Omental fat pad (tissue), 3 donors: ENCODE measurements at regions not wholly inside any gene's neighbourhood (a gene's known extent, or its start where the extent isn't known, plus 50 kb on each side); places are given as distances from the start of the nearest gene placed in this dataset.
A peak's percentile ranks its signal among the peaks of the same experiment; 100 is the strongest.

Experiments used
- ATAC-seq: fragments of 150-250 bp; one replicate; pipeline ENCODE4 v1.9.1; 2016; ENCODE audit warnings: mild to moderate bottlenecking, moderate library complexity; ENCODE audit not compliant: low FRiP score
- DNase-seq: peaks from one replicate; pipeline ENCODE4 v3.0.0-alpha.2; 2019; ENCODE audit warnings: low spot score
- TF ChIP-seq, protein P1 (sequence below), 3 donors: fragments of 450-650 bp; IDR thresholded peaks; one replicate each; pipeline ENCODE4 v1.5.1; 2016 to 2017; ENCODE audit warnings: antibody characterized with exemption in 3 of 3, mild to moderate bottlenecking in 3 of 3, moderate library complexity in 2 of 3

- no peak for ATAC-seq
Observed at GRCh38 chr6:87820343-87820984, 118.4 kb upstream of the AKIRIN2 start.

GRCh38 chr6:87817183-87817582 lies 115.2 kb upstream of the AKIRIN2 start:
- TF ChIP-seq, protein P1, sequence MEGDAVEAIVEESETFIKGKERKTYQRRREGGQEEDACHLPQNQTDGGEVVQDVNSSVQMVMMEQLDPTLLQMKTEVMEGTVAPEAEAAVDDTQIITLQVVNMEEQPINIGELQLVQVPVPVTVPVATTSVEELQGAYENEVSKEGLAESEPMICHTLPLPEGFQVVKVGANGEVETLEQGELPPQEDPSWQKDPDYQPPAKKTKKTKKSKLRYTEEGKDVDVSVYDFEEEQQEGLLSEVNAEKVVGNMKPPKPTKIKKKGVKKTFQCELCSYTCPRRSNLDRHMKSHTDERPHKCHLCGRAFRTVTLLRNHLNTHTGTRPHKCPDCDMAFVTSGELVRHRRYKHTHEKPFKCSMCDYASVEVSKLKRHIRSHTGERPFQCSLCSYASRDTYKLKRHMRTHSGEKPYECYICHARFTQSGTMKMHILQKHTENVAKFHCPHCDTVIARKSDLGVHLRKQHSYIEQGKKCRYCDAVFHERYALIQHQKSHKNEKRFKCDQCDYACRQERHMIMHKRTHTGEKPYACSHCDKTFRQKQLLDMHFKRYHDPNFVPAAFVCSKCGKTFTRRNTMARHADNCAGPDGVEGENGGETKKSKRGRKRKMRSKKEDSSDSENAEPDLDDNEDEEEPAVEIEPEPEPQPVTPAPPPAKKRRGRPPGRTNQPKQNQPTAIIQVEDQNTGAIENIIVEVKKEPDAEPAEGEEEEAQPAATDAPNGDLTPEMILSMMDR (IDR thresholded peaks at IDR 0.05) = no peak
- ATAC-seq (no peak), DNase-seq (no peak)

More at GRCh38 chr6:87820343-87820984, 118.4 kb upstream of the AKIRIN2 start:
- DNase-seq = no peak
- TF ChIP-seq, protein P1 (IDR thresholded peaks at IDR 0.05) = no peak

DNA sequence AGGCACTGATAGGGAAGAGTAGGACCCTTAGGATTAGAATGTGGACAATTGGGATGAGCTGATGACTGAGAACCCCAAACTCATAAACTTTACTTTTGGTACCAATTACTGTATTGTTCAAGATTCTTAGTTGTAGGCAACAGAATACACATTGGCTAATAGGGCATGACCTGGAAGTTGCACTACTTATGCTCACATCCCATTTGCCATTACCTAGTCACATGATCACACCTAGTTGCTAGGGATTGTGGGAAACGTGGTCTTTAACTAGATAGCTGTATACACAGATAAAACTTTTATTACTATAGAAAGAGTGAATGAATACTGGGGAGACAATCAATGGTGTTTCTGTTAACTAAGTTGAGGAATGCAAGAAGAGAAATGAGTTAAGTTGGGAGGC lies 113.4 kb upstream of the AKIRIN2 start:
- TF ChIP-seq, protein P1 (IDR thresholded peaks at IDR 0.05) = no peak
- no peak for ATAC-seq

DNA sequence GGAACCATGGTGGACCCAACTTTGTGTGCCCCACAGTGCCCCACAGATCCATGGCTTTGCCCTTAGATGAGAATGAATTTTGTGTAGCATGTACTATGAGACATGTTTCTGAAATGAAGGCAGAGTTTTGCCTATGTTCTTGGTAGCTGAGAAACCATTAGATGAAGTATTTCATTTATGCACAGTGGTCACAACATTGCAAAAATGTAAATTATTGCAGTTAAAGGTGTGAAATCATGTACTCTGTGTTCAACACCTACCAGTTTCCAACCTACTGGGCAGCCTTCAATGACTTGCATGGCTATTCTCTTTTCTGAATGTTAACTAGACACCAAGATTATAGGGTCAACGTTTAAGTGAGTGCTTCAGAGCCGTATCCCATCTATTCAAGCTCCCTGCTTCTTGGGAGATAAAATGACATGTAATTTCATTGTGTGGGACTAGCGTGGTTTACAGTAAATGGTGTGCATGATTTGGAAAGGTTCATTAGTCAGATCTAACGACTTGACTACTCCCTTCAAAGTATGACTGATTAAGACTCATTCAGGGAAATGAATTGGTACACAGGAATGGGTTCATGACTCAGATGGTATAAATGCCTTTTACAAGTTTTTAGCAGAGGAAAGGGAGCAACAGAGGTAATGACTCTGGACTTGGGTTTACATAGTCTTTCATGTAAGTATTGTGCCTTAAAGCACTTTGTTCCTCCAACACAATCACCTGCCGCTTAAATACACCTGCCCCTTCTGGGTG lies 106.1 kb upstream of the AKIRIN2 start:
- peak; percentile 41 for ATAC-seq

More for the DNA sequence above, 113.4 kb upstream of the AKIRIN2 start:
- no peak for DNase-seq

DNA sequence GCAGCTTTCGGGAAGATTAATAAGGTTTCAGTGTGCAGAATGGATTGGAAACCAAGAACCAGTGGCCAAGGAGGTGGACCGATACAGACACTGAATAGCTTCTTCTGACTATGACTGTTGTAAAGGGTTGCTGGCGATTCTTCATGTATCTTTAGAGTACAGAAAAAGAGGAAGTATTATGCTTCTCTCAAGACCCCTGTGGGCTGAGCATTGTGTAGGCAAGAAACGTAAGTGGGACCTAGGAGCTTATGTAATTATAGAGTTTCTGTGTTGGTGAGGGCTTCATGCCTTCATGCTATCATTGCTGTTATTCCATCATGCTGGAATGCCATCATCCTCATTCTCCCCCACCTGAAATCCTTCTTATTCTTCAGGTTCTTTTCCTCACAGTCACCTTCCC lies 105.4 kb upstream of the AKIRIN2 start:
- ATAC-seq (no peak), DNase-seq (no peak)
- TF ChIP-seq, protein P1 (IDR thresholded peaks at IDR 0.05) = no peak

More for the DNA sequence above, 106.1 kb upstream of the AKIRIN2 start:
- TF ChIP-seq, protein P1 (IDR thresholded peaks at IDR 0.05) = no peak
- DNase-seq = no peak

GRCh38 chr6:87806635-87807034 lies 104.6 kb upstream of the AKIRIN2 start:
- TF ChIP-seq, protein P1 (IDR thresholded peaks at IDR 0.05) = no peak
- no peak for ATAC-seq
- DNase-seq = no peak

DNA sequence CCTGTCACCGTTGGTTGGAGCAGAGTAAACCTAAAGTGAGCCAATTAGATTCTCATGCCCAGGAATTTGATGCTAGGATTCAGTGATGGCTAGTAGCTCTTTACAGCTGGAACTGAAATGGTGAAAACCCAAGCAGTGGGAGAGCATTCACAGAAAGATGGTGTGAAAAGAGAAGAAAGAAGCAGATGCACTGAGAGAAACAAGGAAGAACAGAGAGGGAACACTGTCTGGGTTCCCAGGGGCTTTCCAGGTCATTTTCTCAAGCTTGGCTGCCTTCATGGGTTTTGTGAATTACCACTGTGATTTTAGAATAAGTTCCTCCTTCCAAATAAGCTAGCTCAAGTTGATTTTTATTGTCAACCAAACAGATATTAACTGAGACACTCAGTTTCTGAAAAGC lies 104.1 kb upstream of the AKIRIN2 start:
- no peak for ATAC-seq
- TF ChIP-seq, protein P1 (IDR thresholded peaks at IDR 0.05) = no peak
- DNase-seq = no peak
